Upper lobe of left lung (tissue), 4 donors: ENCODE measurements at regions not wholly inside any gene's neighbourhood (a gene's known extent, or its start where the extent isn't known, plus 50 kb on each side); places are given as distances from the start of the nearest gene placed in this dataset.

Experiments
- CTCF ChIP-seq, 6 experiments: fragments of 450-650 bp in 4 of 6; fragments of 200-600 bp in 2 of 6; sonication (generic) in 2 of 6; IDR thresholded peaks; one replicate each; pipeline ENCODE4 v1.5.1; 2016 to 2019; ENCODE audit warnings: antibody characterized with exemption in 6 of 6
- EP300 ChIP-seq, 4 donors: sonication (generic); formaldehyde crosslinking; IDR thresholded peaks; one replicate each; pipeline ENCODE4 v1.5.1; 2017; ENCODE audit warnings: antibody characterized with exemption in 4 of 4, control low read depth in 2 of 4
- POLR2A ChIP-seq, 4 donors: fragments of 450-650 bp; IDR thresholded peaks; one replicate each; pipeline ENCODE4 v1.5.1; 2016 to 2017; ENCODE audit warnings: antibody characterized with exemption in 4 of 4, mild to moderate bottlenecking in 2 of 4
- POLR2AphosphoS5 ChIP-seq, 2 donors: sonication (generic); formaldehyde crosslinking; IDR thresholded peaks; one replicate each; pipeline ENCODE4 v1.5.1; 2017; ENCODE audit warnings: antibody characterized with exemption in 2 of 2

DNA sequence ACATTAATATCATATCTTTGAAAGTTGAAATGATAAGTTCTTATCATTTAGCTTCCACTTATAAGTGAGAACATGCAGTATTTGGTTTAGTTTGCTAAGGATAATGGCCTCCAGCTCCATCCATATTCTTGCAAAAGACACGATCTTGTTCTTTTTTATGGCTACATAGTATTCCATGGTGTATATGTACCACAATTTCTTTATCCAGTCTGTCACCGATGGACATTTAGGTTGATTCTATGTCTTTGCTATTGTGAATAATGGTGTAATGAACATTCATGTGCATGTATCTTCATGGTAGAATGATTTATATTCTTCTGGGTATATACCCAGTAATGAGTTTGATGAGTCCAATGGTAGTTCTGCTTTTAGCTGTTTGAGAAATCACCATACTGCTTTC, 135.0 kb upstream of the PRR16 start:
- TF ChIP-seq CTCF (IDR thresholded peaks at IDR 0.05) (no peak), EP300 (IDR thresholded peaks at IDR 0.05) (no peak), POLR2AphosphoS5 (IDR thresholded peaks at IDR 0.05) (no peak), POLR2A (IDR thresholded peaks at IDR 0.05) (no peak)
